ENCODE measurements at regions not wholly inside any gene's neighbourhood (a gene's known extent, or its start where the extent isn't known, plus 50 kb on each side); places are given as distances from the start of the nearest gene placed in this dataset.

- ATAC-seq, result no peak
- TF ChIP-seq ZNF70 (CRISPR knock-in tag; IDR thresholded peaks at IDR 0.05) (no peak), CSDC2 (CRISPR knock-in tag; IDR thresholded peaks at IDR 0.05) (no peak), TCF4 (CRISPR knock-in tag; IDR thresholded peaks at IDR 0.05; ENCODE audit: borderline replicate concordance) (no peak), RARB (CRISPR knock-in tag; IDR thresholded peaks at IDR 0.05) (no peak), POU6F1 (CRISPR knock-in tag; IDR thresholded peaks at IDR 0.05; ENCODE audit: borderline replicate concordance, low read depth) (no peak), TSHZ2 (CRISPR knock-in tag; IDR thresholded peaks at IDR 0.05) (no peak), BACH2 (CRISPR knock-in tag; IDR thresholded peaks at IDR 0.05; ENCODE audit: borderline replicate concordance) (no peak), ZFP30 (CRISPR knock-in tag; IDR thresholded peaks at IDR 0.05) (no peak), GLIS3 (CRISPR knock-in tag; IDR thresholded peaks at IDR 0.05) (no peak)
Measured at GRCh38 chr2:143946436-143947391, 573.2 kb downstream of the ZEB2 start.

DNA sequence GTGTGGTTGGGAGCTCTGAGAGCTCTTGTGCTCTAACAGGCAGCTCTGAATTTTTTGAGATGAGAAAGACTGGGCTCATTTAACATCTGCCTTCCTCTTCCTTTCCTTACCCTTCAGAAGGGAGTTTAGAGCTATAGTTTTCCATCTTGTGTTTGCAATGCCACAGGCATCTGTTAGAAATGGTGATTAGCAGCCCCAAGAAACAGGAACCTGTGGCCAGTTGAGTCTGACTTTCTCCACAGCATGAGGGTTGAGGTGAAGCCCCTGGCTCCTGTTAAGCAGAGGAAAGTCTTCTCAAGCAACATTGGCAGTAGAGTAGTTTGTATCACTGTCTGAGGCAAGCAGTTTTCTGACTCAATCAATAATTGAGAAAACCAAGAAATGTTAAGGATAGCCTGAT lies 577.4 kb downstream of the ZEB2 start:
- no peak for ATAC-seq
- no peak for TF ChIP-seq ZFP3 (CRISPR knock-in tag; IDR thresholded peaks at IDR 0.05)
- TF ChIP-seq ZC3H10 (CRISPR knock-in tag; IDR thresholded peaks at IDR 0.05), result no peak
- TF ChIP-seq, protein P1, sequence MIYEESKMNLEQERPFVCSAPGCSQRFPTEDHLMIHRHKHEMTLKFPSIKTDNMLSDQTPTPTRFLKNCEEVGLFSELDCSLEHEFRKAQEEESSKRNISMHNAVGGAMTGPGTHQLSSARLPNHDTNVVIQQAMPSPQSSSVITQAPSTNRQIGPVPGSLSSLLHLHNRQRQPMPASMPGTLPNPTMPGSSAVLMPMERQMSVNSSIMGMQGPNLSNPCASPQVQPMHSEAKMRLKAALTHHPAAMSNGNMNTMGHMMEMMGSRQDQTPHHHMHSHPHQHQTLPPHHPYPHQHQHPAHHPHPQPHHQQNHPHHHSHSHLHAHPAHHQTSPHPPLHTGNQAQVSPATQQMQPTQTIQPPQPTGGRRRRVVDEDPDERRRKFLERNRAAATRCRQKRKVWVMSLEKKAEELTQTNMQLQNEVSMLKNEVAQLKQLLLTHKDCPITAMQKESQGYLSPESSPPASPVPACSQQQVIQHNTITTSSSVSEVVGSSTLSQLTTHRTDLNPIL (CRISPR knock-in tag; IDR thresholded peaks at IDR 0.05; ENCODE audit: low read depth), result no peak
- TF ChIP-seq, protein P2, sequence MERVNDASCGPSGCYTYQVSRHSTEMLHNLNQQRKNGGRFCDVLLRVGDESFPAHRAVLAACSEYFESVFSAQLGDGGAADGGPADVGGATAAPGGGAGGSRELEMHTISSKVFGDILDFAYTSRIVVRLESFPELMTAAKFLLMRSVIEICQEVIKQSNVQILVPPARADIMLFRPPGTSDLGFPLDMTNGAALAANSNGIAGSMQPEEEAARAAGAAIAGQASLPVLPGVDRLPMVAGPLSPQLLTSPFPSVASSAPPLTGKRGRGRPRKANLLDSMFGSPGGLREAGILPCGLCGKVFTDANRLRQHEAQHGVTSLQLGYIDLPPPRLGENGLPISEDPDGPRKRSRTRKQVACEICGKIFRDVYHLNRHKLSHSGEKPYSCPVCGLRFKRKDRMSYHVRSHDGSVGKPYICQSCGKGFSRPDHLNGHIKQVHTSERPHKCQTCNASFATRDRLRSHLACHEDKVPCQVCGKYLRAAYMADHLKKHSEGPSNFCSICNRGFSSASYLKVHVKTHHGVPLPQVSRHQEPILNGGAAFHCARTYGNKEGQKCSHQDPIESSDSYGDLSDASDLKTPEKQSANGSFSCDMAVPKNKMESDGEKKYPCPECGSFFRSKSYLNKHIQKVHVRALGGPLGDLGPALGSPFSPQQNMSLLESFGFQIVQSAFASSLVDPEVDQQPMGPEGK (CRISPR knock-in tag; IDR thresholded peaks at IDR 0.05; ENCODE audit: borderline replicate concordance), result no peak
- no peak for TF ChIP-seq GLIS3 (CRISPR knock-in tag; IDR thresholded peaks at IDR 0.05)
- TF ChIP-seq RARB (CRISPR knock-in tag; IDR thresholded peaks at IDR 0.05), result no peak
- no peak for TF ChIP-seq ISL1 (CRISPR knock-in tag; IDR thresholded peaks at IDR 0.05)
- no peak for TF ChIP-seq OSR1 (CRISPR knock-in tag; IDR thresholded peaks at IDR 0.05)
- TF ChIP-seq TCF4 (CRISPR knock-in tag; IDR thresholded peaks at IDR 0.05; ENCODE audit: borderline replicate concordance), result no peak
- no peak for TF ChIP-seq ESRRG (CRISPR knock-in tag; IDR thresholded peaks at IDR 0.05)
- TF ChIP-seq TSHZ2 (CRISPR knock-in tag; IDR thresholded peaks at IDR 0.05), result no peak
- TF ChIP-seq TOX (CRISPR knock-in tag; IDR thresholded peaks at IDR 0.05; ENCODE audit: borderline replicate concordance), result no peak
- no peak for TF ChIP-seq PPARA (CRISPR knock-in tag; IDR thresholded peaks at IDR 0.05; ENCODE audit: borderline replicate concordance)
- TF ChIP-seq BACH2 (CRISPR knock-in tag; IDR thresholded peaks at IDR 0.05; ENCODE audit: borderline replicate concordance), result no peak
- TF ChIP-seq ZFP30 (CRISPR knock-in tag; IDR thresholded peaks at IDR 0.05), result no peak
- no peak for TF ChIP-seq ZNF565 (CRISPR knock-in tag; conservative IDR thresholded peaks at IDR 0.05; ENCODE audit: low read depth)
- no peak for TF ChIP-seq SNAI2 (CRISPR knock-in tag; IDR thresholded peaks at IDR 0.05)
- TF ChIP-seq ARNTL (CRISPR knock-in tag; IDR thresholded peaks at IDR 0.05; ENCODE audit: borderline replicate concordance, low read depth), result no peak
- no peak for TF ChIP-seq ZNF8 (CRISPR knock-in tag; IDR thresholded peaks at IDR 0.05)
- TF ChIP-seq POU6F1 (CRISPR knock-in tag; IDR thresholded peaks at IDR 0.05; ENCODE audit: borderline replicate concordance, low read depth), result no peak
